ENCODE measurements at regions not wholly inside any gene's neighbourhood (a gene's known extent, or its start where the extent isn't known, plus 50 kb on each side); places are given as distances from the start of the nearest gene placed in this dataset.

DNA sequence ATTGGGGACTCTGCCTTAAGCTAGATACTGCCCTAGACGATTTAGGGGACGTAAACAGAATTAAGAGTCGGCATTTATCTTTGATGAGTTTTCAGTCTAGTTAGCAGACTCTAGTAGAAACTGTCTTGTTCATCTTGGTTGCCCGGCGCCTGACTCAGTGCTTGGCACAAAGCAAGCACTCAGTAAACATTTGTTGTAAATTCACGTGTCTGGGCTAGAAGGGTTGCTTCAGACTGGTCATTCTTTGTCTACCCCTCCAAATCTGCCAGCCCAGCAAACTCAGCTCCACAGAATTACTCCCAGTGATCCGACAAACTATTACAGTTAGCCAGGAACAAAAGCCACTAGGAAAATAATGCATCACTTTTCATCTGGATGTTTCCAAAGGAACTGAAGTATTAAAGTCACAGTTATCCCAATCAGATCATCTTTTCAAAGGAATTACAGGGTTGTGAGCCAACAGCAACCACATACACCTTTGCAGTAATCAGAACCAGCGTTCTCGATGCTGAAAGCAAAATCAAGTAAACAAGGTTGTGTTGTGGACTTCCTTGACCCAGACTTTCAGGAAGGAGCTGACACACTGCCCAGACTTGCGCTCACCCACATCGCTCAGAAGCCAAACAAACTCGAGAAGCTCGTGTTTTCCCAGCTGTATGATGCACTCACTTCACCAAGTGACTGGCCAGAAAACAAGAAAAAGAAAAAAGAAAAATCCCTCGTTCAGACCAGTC, 66.5 kb upstream of the GADD45A start:
- no peak for DNase-seq

- DNase-seq = no peak
Observed at GRCh38 chr1:67619080-67619479, 65.9 kb upstream of the GADD45A start.

DNA sequence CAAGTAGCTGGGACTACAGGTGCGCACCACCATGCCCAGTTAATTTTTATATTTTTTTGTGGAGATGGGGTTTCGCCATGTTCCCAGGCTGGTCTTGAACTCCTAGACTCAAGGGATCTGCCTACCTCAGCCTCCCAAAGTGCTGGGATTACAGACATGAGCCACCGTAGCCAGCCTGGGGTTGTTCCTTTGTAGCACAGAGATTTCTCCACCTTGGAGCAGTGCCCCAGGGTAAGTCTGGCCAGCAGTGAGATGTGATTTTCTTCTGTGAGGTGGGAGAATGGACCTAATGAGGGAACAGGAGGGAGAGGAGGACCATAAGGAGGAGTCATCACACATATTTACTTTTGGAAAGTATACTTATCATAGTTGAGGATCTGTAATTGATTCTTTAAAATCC, 61.1 kb upstream of the GADD45A start:
- DNase-seq = no peak

DNA sequence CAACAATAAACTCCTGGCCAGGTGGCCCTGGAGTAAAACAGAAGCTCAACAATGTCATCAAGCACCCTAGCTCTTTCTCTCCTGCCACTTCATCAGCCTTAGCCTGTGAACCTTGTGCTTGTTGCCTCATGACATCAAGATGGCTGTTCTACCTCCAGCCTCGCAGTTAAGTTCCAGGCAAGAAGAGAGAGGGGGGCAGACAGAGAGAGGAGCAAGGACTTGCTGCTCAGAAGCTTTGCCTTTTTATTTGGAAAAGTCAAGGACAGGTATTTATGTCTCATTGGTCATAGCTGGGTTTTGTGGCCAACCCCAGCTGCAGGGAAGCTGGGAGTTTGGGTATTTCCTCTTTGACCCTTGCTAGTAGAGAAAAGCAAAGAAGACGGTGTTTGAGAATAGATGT, 60.3 kb upstream of the GADD45A start:
- no peak for DNase-seq

DNA sequence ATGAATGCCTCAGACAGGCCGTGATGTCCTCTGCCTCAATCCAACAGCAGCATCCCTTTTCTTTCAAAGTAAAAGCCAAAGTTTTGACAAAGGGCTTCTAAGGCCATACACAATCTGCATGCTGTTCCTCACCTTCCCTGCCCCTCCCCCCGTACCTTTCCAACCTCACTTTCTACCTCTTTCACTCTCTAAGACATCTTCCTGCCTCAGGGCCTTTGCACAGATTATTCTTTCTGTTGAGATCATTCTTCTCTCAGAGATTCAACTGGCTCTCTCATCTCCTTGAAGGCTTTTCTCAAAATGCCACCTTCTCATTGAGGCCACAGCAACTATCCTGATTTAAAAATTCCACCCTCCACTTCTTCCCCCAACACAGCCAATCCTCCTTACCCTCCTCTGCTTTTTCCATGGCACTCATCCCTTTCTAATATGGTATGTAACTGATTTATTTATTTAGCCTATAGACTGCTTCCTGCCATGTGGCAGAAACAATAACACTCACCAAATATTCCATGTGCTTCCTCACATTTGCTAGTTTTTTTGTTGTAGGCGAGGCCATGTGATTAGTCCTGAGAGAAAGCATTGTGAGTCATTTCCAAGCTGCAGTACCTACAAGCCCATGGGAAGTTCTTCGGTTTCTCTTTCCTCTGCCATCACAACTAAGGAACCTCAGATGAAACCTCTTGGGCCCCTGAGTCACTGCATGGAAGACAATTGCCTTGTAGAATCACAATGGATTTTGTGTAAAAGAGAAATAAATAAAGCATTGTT, 58.7 kb upstream of the GADD45A start:
- no peak for DNase-seq

DNA sequence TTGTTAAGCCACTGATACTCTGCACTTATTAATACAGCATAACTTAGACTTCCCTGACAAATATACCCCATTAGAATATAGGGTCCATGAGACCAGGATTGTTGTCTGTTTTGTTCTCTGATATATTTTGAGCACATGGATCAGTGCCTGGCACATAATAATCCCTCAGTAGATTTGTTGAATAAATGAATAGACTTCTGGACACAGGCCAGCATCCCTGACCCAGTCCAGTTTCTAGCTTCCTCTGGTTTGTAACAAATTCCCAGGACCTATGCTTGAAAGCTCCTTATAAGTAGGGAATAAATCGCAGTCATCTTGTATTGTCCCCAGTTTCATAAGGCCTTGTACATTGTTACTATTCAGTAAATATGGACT, 58.2 kb upstream of the GADD45A start:
- no peak for DNase-seq

DNA sequence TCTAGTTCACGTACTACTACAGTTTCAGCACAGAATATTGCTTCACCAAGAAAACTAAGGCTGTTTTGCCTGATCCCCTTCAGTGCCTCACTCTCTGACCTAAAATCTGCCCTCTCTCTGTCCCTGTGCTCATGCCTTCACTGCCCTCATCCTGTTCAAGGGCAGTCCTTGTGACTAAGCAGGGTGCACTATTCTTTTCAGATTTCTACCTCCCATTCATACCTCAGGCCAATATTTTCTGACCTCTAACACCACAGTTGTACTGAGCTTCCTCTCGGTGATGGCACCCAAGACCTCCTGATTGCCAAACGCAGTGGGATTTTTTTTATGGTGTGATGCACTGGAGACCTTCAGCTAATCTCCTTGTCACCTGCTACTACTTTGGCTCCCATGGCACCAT, 57.7 kb upstream of the GADD45A start:
- no peak for DNase-seq

GRCh38 chr1:67627906-67628305, 57.1 kb upstream of the GADD45A start:
- DNase-seq = no peak

DNA sequence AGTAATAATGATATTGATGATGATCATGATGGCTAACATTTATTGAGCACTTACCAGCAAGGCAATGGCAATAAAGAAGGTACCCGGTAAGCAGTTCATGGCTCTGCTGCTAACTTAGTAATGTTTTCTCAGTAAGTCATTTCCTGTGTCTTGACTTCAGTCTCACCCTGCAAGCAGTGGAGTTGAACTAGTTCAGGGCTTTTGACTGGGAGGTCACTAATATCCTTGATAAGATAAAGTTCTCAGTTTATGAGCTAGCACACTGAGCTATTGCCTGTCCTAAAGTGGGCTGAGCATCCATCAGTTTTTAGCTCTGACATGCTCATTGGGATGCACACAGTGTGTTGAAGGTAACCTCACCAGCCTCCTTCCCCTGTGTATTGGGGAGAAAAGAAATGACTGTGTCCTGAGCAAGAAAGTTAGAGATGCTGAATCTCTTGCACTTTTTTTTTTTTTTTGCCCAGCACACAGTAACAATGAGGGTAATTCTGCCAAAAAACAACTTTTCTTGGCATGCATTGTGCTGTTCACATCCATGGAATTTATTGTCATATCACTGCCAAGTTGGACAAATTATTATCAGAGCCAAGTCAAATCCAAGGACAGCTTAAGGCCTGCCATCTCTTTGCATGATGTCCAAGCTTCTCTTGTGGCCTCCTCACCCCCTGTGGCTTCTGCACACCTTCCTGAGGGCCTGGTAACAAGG, 55.5 kb upstream of the GADD45A start:
- no peak for DNase-seq

DNA sequence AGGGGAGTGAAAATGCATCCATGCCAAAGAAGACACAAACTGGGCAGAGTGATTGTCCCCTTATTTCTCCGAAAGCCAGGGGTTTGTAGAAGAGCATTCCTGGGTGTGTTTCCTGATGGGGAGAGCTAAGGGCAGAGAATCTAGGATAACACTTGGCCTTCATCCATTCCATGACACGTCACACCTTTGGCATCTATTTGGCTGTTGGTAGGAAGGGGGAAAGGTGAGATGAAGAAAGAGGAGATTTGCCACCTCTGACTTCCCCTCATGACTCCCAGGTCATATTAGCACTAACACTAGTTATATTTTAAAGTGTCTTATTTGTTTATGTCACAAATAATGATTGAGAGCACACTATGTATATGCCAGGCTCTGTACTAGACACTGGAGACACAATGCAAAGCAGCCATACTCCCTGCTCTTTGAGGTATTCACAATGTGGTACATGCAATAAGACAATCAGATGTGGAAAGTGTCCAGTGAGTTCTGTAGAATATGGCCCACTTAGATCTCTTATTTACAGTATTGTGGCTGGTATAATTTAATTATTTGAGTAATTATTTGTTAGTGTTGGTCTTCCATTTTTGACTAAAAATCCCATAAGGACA, 54.5 kb upstream of the GADD45A start:
- no peak for DNase-seq

DNA sequence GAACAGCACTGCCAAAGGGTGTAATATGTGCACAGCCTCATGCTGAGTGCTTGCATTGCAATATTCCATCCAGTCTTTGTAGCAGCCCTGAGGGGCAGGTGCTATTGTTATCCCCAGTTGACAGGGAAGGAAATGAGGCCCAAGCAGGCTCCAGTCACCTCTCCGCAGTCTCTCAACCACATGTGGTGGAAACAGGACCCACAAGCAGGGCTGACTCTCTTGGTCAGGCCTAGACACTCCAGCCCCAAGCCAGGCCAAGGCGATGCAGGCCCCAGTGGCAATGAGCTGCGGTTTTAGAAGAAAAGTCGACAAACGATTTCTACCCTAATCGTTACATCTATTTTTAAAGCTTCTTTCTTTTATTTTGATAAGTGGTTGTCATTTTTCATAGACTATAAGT, 52.6 kb upstream of the GADD45A start:
- DNase-seq = no peak

GRCh38 chr1:67632811-67633655, 52.0 kb upstream of the GADD45A start:
- no peak for DNase-seq

- no peak for DNase-seq
Observed at GRCh38 chr1:67634396-67634935, 50.5 kb upstream of the GADD45A start.

DNA sequence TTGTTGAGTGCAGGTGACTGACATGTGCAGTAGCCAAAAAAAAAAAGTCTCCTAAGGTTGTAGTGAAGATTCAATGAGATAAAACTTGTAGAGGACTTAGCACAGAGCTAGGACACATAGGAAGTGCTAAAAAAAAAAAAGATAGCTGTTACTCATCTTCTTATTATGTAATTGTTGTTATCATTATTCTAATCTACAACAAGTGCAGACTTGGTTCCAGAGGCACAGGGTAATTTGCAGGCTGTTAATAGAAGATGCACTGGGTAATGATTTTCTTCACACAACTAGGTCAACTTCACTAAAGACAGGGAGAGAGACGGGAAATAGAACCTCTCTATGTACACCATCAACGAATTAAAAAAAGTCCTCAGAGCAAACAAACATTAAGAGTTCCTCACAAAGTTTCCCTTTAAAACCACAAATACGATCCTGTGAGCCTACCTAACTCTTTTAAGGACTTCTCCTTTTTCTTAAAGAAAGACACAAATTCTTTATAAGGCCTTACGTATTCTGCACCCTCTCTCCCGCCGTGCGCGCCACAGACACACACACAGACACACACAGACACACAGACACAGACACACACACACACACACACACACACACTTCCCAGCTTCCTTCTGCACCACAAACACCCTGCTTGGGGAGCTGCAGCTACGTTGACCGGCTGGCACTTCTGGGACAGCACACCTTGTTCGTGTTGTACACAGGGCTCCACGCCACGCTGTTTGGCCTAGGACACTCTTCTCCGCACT, 49.8 kb upstream of the GADD45A start:
- no peak for DNase-seq
